ENCODE measurements at regions not wholly inside any gene's neighbourhood (a gene's known extent, or its start where the extent isn't known, plus 50 kb on each side); places are given as distances from the start of the nearest gene placed in this dataset.
"Not testable (repeated sequence)": the region's sequence is repeated elsewhere in the genome, so short reads cannot be mapped to it uniquely, and the experiment has no call there.

DNA sequence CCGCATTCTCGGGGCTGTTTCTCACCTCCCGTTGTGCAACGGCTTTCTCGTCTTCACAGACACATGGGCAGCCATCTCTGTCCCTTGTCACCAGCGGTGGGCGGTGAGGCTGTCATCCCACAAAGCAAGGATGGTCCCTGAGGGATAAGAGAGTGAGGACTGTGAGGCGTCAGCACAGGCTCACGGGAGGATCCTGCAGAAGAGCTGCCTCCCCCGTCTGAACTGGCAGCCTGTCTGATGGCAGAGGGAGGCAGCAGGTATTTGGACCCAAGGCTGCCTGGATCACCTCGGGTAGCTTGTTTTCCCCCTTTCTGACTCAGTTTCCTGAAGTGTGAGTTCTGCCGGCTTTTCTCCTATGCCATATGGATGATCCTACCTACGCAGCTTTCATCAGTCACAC, 208.8 kb downstream of the LAT start:
- TF ChIP-seq, protein P1, sequence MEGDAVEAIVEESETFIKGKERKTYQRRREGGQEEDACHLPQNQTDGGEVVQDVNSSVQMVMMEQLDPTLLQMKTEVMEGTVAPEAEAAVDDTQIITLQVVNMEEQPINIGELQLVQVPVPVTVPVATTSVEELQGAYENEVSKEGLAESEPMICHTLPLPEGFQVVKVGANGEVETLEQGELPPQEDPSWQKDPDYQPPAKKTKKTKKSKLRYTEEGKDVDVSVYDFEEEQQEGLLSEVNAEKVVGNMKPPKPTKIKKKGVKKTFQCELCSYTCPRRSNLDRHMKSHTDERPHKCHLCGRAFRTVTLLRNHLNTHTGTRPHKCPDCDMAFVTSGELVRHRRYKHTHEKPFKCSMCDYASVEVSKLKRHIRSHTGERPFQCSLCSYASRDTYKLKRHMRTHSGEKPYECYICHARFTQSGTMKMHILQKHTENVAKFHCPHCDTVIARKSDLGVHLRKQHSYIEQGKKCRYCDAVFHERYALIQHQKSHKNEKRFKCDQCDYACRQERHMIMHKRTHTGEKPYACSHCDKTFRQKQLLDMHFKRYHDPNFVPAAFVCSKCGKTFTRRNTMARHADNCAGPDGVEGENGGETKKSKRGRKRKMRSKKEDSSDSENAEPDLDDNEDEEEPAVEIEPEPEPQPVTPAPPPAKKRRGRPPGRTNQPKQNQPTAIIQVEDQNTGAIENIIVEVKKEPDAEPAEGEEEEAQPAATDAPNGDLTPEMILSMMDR (IDR thresholded peaks at IDR 0.05), result not testable (repeated sequence)
- TF ChIP-seq POLR2A, POLR2AphosphoS5 (IDR thresholded peaks at IDR 0.05): not testable (repeated sequence)
